ENCODE measurements at regions not wholly inside any gene's neighbourhood (a gene's known extent, or its start where the extent isn't known, plus 50 kb on each side); places are given as distances from the start of the nearest gene placed in this dataset.
"Not testable (repeated sequence)": the region's sequence is repeated elsewhere in the genome, so short reads cannot be mapped to it uniquely, and the experiment has no call there.

DNA sequence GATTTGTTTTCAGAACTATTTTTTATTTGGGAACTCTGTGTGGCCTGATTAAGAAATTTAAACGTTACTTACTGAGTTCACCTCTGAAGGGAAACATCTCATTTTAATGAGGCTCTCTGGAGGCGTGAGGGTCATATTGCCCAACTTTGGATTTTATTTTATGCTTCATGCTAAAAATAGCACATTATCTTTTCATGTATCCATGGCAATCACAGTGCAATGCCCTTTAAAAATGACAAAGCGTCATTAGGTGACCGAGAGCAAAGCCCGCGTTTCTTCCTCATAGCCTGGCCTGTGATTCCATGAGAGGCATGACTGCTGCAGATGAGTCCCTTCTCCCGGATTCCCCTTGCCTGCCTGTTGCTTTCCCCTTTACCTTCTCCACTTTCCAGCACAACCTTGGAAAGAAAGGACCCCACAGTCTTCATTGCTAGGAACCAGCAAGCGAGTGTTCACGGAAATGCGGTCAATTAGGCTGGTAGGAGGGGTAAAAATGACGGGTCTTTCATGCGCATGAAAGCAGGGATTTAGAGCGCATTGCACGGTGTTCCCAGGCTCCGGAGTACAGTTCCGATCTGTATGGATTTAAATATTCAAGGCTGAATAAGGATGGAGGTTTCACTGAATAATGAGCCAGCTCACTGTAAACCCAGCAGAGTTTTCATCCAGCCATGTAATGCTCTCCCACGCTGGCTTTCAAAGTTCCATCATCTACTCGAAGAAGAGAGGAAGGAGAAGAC lies 98.2 kb upstream of the PITRM1 start:
- DNase-seq (ENCODE audit: low read depth in 2 of 2), result no peak

DNA sequence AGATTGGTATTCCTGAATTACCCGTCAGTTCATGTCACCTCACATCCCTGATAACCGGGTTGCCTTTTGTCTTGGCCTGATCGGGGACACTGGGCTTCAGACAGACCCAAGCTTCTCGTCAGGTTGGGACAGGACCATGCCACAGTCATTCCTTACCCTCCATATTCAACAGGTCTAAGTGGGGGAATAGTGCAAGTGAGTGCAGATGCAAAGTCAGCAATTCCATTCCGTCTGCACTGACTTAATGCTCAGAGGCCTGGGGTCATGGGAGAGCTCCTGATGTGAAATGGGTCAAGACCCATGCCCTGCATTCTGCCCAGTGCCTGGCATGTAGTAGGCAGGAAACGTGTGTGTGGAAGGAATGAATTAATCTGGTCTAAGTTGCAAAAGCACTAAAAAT lies 95.4 kb upstream of the PITRM1 start:
- DNase-seq (ENCODE audit: low read depth in 2 of 2), result no peak

DNA sequence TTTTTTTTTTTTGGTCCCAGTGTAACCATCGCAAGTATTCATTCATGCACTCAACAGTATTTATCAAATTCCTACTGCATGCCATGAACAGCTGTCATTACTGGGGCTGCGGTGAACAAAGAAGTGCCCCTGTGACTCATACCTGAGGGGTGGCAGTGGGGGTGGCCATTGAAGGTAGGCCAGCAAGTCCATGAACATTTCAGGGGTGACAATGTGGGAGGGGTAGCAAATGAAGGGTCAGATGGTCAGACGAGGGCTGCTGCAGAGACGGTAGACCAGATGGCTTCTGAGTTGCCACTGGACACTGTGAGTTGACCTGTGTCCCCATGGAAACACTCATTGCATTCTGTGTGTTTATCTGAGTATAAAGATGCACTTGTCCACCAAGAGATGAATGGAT lies 92.5 kb upstream of the PITRM1 start:
- no peak for DNase-seq (ENCODE audit: low read depth in 2 of 2)

DNA sequence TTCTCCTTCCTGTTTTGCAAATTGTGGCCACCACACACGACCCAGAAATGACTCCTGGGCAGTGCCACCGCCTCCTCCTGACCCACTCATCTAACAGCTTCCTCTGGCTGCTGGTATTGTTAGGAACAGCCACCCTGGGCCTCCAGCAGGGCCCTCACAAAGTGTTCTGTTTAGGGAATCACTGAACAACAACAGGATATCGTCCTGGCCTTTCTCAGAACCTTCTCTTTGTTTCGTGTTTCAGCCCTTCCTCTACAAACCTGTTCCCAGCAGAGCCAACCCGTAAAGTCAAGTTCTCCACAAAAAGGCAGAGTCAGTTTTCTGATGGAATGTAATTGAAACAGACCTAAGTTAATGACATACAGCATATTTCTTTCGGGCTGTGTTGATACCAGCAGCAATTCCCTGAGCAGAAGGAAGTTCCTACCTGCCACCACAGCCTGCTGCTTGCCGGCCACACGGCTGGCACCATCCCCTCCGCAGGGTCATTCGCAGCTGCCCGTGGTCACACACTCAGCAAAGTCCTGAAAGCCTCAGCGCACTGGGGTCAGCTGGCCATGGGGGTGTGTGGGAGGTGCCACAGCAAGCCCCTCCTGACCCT lies 91.7 kb upstream of the PITRM1 start:
- no peak for DNase-seq (ENCODE audit: low read depth in 2 of 2)

DNA sequence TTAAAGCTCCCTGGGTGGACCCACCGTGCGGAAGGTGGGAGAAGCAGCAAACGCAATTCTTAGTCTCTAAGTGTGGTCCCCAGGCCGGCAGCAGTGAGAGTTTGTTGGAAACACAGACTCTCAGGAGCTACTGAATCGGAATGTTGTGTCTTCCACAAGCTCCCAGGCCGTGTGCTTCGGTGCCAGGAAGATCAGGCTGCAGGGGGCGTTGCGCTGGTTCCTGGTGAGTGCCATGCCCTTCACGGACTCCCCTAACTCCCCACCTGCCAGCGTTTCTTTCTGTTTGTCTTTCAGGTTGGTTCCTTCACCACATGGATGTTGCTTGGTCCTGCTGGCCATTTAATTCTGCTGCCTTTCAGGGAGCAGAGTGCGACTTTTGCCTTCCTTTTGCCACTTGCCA lies 91.2 kb upstream of the PITRM1 start:
- no peak for DNase-seq (ENCODE audit: low read depth in 2 of 2)

DNA sequence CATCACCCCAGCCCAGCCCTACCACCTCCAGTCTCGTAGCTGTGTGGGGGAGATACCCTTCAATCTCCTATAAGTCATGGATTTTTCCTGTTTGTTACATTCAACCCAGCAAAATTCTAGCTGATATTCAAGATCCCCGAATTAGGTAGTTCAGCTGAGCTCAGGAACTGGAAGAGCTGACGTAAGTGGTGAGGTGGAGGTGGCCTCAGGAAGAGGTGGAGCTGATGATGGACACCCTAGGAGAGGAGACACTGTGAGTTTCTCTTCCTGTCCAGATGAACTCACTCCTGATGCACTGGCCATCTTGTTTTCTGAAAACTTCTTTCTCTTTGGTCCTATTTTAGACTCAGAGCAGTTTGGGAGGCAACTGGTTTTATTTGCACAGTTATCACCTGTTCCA lies 90.5 kb upstream of the PITRM1 start:
- DNase-seq (ENCODE audit: low read depth in 2 of 2), result no peak

DNA sequence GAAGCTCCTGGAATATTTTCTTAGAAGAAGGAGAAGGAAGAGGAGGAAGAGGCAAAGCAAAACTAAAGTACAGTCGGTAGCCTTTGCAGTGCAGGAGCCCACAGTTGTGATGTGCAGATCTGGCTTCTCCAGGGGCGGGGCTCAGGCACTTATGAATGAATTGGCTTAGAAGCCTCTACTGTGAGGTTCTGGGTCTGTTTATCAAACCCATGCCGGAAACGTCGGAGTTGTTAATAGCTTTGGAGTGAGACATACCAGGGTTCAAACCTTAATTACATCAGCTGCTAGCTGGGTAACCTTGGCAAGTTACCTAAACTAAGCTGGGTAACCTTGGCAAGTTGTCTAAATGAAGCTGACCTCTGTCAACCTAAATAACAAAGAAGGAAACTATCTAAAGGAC lies 89.3 kb upstream of the PITRM1 start:
- no peak for DNase-seq (ENCODE audit: low read depth in 2 of 2)

DNA sequence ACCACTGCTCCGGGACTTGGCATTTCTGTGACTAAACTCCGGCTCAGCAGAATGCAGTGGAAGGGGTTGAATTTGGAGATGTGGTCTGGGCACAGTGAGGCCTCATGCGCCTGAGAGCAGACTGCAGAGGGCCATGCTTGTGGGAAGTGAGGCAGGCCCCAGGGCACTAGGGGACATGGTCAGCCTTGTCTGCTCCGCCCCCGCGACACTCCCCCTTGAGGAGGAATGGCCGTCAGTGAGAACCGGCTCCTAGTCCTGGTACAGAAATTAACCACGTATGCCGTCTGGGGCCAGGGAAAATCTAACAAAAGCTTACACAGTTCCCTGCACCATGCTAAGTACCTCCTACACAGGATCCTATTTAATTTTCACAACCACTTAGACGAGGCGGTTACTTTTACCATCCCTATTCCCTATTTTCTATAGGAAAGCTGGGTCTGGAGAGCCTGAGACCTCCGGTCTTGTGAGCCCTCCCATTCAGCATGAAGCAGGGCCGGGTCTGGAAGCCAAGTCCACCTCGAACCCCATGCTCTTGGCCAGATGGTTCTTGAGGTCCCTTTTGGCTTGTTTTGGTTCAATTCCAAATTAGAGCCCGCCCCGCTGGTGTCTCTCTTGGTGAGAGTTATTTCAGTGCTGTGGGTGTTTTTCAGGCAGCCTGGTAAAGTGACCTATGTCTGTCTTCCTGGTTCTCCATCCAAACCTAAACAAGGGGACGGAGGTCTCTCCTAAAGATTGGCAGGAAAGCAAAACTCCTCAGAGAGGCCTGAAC lies 87.7 kb upstream of the PITRM1 start:
- no peak for DNase-seq (ENCODE audit: low read depth in 2 of 2)

DNA sequence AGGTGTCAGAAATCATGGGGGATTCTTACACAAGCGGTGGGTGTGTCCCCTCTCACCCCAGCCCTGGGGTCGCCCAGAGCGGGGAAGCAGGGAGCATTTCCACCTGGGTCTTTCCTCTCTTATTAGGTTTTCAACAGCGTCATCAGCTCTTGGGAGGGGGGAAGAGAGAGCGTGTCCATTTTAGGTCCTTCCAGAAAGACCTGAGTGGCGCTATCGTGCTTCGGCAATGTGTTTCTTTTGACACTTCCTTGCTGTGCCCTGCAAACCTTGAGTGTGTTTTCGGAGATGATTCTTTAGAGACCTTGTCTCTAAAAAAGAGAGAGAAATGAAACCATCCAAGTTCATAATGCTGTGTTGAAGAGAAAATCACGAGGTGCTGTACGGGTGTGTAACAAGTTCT lies 86.9 kb upstream of the PITRM1 start:
- DNase-seq (ENCODE audit: low read depth in 2 of 2), result no peak

DNA sequence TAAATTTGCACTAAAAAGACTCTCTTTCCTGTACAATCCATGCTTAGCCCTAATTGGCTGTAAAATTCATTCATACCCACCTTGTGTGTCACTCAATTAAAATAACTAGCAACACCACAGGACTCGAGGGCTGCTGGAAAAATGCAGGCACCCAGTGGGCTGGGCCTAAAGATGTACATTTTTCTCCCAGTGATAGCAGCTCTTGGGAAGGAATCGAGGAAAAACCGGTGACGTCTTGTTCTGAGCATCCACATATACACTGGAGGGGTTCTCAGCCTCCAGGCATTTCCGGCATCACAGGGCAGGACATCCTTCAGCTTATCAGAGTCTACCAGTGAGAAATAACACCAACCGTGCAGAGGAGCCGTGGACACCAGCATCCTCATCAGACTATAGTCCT lies 85.8 kb upstream of the PITRM1 start:
- no peak for DNase-seq (ENCODE audit: low read depth in 2 of 2)

DNA sequence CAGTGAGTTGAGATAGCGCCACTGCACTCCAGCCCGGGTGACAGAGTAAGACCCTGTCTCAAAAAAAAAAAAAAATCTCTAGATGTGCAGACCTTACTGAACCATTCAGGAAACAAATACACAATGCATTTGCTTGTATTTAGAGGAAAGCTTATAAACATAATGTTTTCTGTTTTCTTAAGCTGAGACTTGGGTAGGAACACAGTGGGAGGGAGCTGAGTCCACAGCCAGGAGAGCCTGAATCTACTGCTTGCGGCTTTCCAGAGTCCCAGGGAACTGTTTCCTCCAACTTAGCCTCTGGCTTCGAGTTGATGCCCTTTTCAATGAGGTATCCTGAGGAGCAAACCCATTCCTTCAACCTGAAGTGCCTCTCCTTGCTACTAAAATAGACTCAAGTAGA lies 83.0 kb upstream of the PITRM1 start:
- DNase-seq (ENCODE audit: low read depth in 2 of 2), result no peak

DNA sequence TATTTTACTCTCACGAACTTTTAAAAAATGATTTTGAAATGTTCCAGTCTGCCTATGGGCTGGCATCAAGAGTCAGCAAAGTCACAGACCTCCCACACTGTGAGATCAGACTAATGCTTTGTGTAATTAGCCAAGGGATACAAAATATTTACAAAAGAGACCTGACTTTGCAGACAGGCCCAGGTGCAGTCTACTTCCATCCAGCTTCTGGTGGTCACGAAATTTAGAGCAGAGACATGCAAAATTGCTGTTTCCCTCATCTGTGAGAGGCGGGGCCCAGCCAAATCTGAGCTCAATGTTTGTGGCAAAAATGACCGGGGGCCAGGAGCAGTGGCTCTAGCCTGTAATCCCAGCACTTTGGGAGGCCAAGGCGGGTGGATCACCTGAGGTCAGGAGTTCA lies 82.5 kb upstream of the PITRM1 start:
- DNase-seq (ENCODE audit: low read depth in 2 of 2), result no peak

DNA sequence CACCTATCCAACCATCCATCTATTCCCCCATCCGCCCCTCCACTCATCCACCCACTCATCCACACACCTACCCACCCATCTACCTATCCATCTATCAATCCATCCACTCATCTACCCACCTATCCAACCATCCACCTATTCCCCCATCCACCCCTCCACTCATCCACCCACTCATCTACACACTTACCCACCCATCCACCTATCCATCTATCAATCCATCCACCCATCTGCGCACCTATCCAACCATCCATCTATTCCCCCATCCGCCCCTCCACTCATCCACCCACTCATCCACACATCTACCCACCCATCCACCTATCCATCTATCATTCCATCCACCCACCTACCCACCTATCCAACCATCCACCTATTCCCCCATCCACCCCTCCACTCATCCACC lies 81.4 kb upstream of the PITRM1 start:
- not testable (repeated sequence) for DNase-seq (ENCODE audit: low read depth in 2 of 2)

DNA sequence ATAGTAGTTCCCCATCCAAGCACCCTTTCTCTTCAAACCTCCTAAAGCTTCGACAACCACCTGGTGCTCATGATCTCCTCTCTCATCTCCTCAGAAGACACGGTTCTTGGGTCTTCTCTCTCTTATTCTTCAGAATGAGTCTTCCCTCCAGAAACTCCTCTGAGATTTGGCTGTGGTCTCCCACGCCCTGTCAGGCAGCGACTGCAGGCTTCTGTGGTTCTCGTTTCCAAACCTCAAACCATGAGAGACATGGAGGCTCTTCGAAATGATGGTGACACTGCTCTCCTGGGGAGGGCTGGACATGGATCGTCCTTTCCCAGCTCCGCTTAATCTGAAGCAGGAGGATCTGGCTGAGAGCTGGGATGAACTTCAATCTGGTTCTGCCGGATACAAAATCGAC lies 78.6 kb upstream of the PITRM1 start:
- no peak for DNase-seq (ENCODE audit: low read depth in 2 of 2)

DNA sequence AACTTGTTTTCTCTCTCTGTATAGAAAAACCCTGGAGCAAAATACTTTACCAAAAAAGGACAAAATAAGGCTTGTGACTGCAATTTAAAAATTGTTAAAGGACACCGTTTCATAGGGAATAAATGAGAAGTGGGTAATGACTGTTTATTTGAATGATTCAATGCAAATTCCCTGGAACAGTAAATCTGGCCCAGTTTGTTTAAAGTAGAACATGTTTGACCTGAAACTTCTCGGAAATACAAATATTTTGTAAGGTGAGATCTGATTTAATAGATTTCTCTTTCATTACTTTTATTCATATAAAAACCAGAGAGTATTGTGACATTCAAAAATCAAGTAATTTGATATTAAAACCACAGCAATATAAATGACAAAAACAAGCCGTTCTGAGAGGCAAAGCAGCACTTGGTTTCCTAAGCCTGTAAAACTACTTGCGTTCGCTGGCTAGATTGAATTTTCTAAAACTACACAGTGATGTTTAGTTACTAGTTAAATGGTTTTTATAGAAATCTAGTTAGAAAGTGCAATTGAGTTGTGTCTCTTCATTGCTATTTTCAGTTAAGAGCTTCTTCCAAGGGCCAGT lies 76.8 kb upstream of the PITRM1 start:
- no peak for DNase-seq (ENCODE audit: low read depth in 2 of 2)

DNA sequence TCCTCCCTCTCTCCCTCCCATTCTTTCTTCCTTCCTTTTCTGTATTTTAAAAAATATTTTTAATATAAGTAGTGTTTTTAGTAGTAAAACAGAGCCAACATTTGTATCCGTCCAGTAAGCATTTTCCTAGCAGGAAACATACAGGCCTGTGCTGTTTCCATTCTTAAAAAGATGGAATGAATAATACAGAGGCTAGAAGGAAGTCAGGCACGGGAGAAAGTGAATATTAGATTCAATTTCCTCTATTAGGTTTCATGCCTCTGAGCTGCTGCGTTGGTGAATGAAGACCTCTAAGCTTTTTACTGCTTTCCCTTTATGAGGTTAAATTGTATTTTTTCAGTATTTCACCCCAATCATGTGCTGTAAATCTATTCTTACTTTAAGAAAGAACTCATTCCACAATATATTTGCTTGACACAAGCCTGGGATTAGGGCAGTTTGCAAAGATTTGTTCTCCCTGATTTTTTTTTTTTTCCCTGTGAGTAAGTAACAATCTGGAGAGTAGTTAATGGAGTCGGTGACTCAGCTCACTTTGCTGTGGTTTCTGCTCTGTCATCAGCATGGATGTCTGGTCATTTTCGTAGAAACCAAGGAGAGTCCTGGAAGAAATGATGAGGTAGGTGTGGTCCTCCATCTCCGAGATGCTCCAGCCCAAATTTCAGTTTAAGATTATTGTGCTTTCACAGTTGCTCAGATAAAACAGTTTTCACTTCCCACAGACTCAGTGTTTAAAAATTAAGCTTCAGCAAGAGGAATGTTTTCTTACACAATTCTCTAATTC lies 76.1 kb upstream of the PITRM1 start:
- no peak for DNase-seq (ENCODE audit: low read depth in 2 of 2)

DNA sequence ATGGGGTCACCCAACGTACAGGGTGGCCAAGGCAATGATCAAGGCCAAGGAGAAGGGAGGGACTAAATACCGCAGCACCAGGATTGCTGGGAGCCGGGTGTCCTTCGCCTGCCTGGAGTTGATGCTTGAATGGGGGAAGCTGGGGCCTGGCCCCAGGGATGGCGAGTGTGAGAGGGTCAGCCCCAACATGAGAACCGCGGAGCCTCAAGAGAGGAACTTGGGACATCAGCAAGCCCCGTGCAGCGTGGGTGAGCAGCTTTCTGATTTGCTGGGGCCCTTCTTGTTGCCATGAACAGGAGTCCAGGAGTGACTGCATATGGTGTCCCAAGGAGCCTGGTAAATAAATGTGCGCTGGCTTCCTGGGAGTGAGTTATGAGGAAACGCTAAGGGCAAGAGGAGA lies 72.8 kb upstream of the PITRM1 start:
- DNase-seq (ENCODE audit: low read depth in 2 of 2), result no peak

DNA sequence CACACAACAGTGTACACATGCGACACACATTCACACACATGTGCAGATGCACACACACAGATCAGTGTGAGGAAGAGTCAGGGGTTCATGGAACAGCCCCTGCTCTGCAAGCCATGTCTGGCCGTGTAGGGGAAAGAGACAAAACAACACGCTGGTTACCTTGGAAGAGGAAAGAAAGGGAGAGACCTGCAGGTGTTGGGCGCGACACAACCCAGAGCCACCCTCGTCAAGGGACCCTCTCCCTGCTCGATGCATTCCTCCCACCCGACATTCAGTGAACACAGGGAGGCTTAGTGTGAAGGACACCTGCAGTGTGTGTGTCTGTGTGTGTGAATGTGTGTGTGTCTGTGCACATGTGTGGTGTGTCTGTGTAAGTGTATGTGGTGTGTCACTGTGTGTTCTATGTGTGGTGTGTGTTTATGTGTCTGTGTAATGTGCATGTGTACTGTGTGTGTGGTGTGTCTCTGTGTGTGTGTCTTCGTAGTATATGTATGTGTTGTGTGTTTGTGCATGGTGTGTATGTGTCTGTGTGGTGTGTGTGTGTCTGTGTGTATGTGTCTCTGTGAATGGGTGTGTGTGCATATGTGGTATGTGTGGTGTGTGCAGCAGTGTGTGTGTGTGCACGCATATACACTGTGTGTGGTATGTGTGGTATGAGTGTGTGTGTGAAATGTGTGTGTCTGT lies 69.5 kb upstream of the PITRM1 start:
- no peak for DNase-seq (ENCODE audit: low read depth in 2 of 2)

DNA sequence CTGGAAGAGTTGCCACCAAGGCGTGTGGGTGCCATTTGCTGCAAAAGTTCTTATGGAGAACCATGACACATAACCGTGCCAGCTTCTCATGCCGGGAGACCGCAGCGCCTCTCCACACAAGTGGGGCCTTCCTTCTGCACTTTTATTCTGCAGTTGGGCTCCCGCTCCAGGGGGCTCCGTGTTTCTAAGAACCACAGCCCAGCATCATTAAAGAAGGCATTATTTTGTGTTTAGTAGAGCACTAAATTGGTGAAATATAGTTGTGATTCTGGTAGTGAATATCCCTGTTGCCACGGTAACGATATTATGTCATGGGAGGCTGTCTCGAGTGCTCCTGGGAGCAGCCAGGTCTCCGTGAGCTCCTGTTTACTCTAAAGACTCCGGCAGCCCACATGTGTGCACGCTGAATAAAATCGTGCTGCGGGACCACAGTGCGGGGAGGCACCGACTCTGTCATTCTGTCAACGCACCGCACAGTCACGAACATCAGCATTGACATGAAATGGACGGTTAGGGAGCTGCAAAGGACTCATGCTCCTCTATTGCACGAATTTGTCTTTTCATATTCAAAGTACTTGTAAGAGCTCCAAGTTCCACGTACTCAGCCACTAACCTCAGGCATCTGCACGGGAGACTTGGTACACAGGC lies 68.8 kb upstream of the PITRM1 start:
- no peak for DNase-seq (ENCODE audit: low read depth in 2 of 2)

DNA sequence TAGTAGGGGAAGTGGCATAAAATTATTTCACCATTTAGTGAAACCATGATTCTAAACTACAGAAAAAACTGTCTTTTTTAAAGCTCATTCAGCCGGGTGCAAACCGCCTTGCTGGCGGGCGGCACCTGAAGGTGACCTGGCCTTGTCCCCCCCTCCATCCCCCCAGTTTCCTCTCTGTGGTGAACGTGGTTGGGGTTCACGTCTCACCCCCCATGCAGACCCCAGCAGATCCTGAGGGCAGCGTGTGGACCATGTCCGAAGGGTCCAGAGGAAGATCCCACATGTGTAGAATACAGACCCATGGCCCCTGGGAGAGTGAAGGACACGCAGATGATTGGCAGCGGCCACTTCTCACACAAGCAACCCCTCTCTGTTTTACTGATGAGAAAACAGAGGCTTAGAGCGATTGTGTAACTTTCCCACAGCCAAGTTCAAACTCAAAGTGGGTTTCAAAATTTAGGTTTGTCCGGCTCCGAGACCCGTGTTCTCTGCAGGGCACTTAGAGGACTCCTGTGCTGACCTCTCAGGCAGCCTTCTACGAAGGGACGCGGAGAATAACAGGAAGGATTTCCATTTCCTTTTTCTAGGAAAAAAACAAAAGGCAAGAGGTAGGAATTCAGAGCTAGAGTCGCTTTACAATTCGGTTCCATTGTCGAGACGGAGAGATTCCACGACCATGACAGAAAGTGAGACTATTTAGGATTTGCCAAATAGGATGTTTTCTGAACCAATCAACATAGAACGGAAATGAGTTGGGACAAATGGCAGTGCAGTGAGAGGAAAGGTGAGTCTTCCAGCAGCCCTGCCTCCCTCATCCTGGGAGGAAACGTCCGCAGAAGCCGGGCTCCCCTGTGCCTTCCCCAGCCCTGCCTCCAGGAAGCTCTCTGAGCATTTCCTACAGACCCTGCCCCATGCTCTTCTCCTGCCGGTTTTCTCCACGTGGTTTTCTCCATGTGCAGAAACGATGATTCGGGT lies 67.6 kb upstream of the PITRM1 start:
- DNase-seq (ENCODE audit: low read depth in 2 of 2), result no peak
